H1 (cell line): ENCODE measurements at regions not wholly inside any gene's neighbourhood (a gene's known extent, or its start where the extent isn't known, plus 50 kb on each side); places are given as distances from the start of the nearest gene placed in this dataset.

Experiments
- CHD1 ChIP-seq: IDR thresholded peaks from 2 replicates; pipeline ENCODE4 v1.6.1; 2012; ENCODE audit warnings: low read depth, low read length, improper control_type of control experiment
- KDM1A ChIP-seq: fragments of 200-600, 300-600 bp; sonication (generic); IDR thresholded peaks from 2 replicates; pipeline ENCODE4 v1.7.1; 2016; ENCODE audit warnings: mild to moderate bottlenecking, low read length, borderline replicate concordance
- MAFK ChIP-seq: IDR thresholded peaks from 2 replicates; pipeline ENCODE4 v1.6.1; 2012; ENCODE audit warnings: low read depth, mild to moderate bottlenecking, improper control_type of control experiment, low read length
- RNF2 ChIP-seq: fragments of 200-900, 300-1000 bp; sonication (generic); IDR thresholded peaks from 2 replicates; pipeline ENCODE4 v1.7.1; 2016; ENCODE audit warnings: borderline replicate concordance, low read depth, mild to moderate bottlenecking, antibody characterized with exemption, low read length; ENCODE audit not compliant: poor library complexity, severe bottlenecking; ENCODE audit errors: missing control alignments
- TF ChIP-seq, protein P1 (sequence below): fragments of 300-600 bp; sonication (generic); IDR thresholded peaks from 2 replicates; pipeline ENCODE4 v1.7.1; 2012; ENCODE audit warnings: low read length, moderate library complexity, mild to moderate bottlenecking, inconsistent platforms; ENCODE audit not compliant: insufficient replicate concordance

DNA sequence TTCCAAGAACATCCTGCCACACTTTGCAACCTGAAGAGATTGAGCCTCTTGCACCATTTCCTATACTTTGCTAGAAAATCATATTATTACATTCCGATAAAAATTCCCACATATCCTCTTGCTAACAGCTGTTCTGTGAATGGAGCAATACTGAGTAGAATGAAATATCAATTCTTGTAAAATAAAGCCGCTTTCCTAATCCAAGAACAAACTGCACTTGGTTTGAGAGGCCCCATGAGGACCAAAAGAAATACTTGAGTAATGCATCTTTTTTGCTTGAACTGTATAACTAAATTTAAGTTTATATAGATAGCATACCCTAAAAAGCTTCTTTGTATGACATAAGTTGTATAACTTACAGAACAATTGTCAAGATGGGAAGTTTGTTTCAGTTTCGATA, 632.4 kb upstream of the SLC8A1 start (continued):
- TF ChIP-seq, protein P1, sequence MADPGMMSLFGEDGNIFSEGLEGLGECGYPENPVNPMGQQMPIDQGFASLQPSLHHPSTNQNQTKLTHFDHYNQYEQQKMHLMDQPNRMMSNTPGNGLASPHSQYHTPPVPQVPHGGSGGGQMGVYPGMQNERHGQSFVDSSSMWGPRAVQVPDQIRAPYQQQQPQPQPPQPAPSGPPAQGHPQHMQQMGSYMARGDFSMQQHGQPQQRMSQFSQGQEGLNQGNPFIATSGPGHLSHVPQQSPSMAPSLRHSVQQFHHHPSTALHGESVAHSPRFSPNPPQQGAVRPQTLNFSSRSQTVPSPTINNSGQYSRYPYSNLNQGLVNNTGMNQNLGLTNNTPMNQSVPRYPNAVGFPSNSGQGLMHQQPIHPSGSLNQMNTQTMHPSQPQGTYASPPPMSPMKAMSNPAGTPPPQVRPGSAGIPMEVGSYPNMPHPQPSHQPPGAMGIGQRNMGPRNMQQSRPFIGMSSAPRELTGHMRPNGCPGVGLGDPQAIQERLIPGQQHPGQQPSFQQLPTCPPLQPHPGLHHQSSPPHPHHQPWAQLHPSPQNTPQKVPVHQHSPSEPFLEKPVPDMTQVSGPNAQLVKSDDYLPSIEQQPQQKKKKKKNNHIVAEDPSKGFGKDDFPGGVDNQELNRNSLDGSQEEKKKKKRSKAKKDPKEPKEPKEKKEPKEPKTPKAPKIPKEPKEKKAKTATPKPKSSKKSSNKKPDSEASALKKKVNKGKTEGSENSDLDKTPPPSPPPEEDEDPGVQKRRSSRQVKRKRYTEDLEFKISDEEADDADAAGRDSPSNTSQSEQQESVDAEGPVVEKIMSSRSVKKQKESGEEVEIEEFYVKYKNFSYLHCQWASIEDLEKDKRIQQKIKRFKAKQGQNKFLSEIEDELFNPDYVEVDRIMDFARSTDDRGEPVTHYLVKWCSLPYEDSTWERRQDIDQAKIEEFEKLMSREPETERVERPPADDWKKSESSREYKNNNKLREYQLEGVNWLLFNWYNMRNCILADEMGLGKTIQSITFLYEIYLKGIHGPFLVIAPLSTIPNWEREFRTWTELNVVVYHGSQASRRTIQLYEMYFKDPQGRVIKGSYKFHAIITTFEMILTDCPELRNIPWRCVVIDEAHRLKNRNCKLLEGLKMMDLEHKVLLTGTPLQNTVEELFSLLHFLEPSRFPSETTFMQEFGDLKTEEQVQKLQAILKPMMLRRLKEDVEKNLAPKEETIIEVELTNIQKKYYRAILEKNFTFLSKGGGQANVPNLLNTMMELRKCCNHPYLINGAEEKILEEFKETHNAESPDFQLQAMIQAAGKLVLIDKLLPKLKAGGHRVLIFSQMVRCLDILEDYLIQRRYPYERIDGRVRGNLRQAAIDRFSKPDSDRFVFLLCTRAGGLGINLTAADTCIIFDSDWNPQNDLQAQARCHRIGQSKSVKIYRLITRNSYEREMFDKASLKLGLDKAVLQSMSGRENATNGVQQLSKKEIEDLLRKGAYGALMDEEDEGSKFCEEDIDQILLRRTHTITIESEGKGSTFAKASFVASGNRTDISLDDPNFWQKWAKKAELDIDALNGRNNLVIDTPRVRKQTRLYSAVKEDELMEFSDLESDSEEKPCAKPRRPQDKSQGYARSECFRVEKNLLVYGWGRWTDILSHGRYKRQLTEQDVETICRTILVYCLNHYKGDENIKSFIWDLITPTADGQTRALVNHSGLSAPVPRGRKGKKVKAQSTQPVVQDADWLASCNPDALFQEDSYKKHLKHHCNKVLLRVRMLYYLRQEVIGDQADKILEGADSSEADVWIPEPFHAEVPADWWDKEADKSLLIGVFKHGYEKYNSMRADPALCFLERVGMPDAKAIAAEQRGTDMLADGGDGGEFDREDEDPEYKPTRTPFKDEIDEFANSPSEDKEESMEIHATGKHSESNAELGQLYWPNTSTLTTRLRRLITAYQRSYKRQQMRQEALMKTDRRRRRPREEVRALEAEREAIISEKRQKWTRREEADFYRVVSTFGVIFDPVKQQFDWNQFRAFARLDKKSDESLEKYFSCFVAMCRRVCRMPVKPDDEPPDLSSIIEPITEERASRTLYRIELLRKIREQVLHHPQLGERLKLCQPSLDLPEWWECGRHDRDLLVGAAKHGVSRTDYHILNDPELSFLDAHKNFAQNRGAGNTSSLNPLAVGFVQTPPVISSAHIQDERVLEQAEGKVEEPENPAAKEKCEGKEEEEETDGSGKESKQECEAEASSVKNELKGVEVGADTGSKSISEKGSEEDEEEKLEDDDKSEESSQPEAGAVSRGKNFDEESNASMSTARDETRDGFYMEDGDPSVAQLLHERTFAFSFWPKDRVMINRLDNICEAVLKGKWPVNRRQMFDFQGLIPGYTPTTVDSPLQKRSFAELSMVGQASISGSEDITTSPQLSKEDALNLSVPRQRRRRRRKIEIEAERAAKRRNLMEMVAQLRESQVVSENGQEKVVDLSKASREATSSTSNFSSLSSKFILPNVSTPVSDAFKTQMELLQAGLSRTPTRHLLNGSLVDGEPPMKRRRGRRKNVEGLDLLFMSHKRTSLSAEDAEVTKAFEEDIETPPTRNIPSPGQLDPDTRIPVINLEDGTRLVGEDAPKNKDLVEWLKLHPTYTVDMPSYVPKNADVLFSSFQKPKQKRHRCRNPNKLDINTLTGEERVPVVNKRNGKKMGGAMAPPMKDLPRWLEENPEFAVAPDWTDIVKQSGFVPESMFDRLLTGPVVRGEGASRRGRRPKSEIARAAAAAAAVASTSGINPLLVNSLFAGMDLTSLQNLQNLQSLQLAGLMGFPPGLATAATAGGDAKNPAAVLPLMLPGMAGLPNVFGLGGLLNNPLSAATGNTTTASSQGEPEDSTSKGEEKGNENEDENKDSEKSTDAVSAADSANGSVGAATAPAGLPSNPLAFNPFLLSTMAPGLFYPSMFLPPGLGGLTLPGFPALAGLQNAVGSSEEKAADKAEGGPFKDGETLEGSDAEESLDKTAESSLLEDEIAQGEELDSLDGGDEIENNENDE = no peak
- TF ChIP-seq MAFK (no peak), RNF2 (no peak), KDM1A (no peak), CHD1 (no peak)
